Cardiac muscle cell (in vitro differentiated cells and primary cell): ENCODE measurements at regions not wholly inside any gene's neighbourhood (a gene's known extent, or its start where the extent isn't known, plus 50 kb on each side); places are given as distances from the start of the nearest gene placed in this dataset.
A peak's percentile ranks its signal among the peaks of the same experiment; 100 is the strongest.

Experiments used
- DNase-seq, 2 donors: peaks; one replicate each; pipeline versions ENCODE4 v3.0.0 to v3.0.0-alpha.2; 2010 to 2017; ENCODE audit warnings: low read depth in 1 of 2, low spot score in 1 of 2
- H3K27ac ChIP-seq: fragments of 200-600 bp; sonication (generic); 2 replicates; pipeline ENCODE4 v1.5.1; 2016
- H3K27me3 ChIP-seq: fragments of 200-600 bp; sonication (generic); 2 replicates; pipeline ENCODE4 v1.6.0; 2016; ENCODE audit warnings: control low read depth
- H3K36me3 ChIP-seq: fragments of 200-600 bp; sonication (generic); 2 replicates; pipeline ENCODE4 v1.5.1; 2016; ENCODE audit warnings: control low read depth
- H3K4me1 ChIP-seq: fragments of 200-600 bp; sonication (generic); 2 replicates; pipeline ENCODE4 v1.8.1; 2017; ENCODE audit warnings: low read depth, mild to moderate bottlenecking, mixed run types
- H3K4me3 ChIP-seq: fragments of 200-600 bp; sonication (generic); 2 replicates; pipeline ENCODE4 v1.5.1; 2016; ENCODE audit warnings: mild to moderate bottlenecking
- H3K9me3 ChIP-seq: fragments of 200-600 bp; sonication (generic); 2 replicates; pipeline ENCODE4 v1.5.1; 2017; ENCODE audit warnings: low read depth, mild to moderate bottlenecking, control low read depth
- TF ChIP-seq, protein P1 (sequence below): IDR thresholded peaks from 2 replicates; pipeline ENCODE4 v1.5.1; 2012; ENCODE audit warnings: low read depth, mild to moderate bottlenecking, low read length

DNA sequence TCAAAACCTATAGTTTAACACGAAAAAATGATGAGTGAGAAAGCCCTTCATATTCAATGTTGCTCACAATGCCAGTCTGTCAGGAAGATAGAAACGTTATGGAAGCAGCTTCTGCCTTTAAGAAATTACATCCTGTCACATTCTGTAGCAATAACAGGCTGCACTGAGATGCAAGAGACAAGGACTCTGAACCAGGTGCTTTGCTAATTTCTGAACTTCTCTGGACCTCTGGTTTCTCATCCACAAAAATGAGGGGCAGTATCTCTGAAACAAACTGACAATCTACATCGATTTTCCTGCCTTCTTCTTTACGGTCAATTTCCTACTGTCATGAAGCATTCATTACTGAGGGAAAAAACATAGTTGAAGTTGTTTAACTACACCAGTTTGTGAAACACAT is 234.0 kb downstream of the SNX13 start:
- H3K36me3 ChIP-seq: no peaks in the 10 kb centered on the region
- H3K4me3 ChIP-seq: no peak overlapping the region
- DNase-seq: no peak
- H3K27me3 ChIP-seq: no peaks in the 10 kb centered on the region
- TF ChIP-seq, protein P1, sequence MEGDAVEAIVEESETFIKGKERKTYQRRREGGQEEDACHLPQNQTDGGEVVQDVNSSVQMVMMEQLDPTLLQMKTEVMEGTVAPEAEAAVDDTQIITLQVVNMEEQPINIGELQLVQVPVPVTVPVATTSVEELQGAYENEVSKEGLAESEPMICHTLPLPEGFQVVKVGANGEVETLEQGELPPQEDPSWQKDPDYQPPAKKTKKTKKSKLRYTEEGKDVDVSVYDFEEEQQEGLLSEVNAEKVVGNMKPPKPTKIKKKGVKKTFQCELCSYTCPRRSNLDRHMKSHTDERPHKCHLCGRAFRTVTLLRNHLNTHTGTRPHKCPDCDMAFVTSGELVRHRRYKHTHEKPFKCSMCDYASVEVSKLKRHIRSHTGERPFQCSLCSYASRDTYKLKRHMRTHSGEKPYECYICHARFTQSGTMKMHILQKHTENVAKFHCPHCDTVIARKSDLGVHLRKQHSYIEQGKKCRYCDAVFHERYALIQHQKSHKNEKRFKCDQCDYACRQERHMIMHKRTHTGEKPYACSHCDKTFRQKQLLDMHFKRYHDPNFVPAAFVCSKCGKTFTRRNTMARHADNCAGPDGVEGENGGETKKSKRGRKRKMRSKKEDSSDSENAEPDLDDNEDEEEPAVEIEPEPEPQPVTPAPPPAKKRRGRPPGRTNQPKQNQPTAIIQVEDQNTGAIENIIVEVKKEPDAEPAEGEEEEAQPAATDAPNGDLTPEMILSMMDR: no peak
- H3K4me1 ChIP-seq: no peaks in the 10 kb centered on the region
- H3K27ac ChIP-seq: no peak overlapping the region
- no peaks in the 10 kb centered on the region for H3K9me3 ChIP-seq

DNA sequence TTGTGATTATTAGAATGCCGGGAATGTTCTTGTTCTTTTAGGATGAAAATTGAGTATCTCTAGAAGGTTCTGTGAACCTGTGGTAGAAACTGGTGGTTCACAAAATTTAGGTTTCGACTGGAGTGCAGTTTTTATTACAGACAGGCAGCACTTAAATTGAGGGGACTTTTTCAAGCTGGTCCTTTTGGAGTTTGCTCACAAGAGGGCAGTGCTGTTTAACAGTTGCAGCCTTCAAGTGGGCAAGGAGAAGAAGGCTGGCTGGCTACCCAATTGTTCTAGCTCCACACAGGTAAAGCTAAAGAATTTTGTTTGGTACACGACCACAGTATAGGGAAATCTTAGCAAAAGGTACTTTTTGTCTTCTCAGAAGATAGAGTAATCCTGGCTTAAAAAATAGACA is 233.6 kb downstream of the SNX13 start:
- Histone ChIP-seq H3K4me1 (no peaks in the 10 kb centered on the region), H3K27ac (no peak overlapping the region), H3K27me3 (no peaks in the 10 kb centered on the region), H3K4me3 (no peak overlapping the region), H3K36me3 (no peaks in the 10 kb centered on the region), H3K9me3 (no peaks in the 10 kb centered on the region)
- TF ChIP-seq, protein P1: peak; percentile 75
- DNase-seq: peak; percentile 74 to 85

DNA sequence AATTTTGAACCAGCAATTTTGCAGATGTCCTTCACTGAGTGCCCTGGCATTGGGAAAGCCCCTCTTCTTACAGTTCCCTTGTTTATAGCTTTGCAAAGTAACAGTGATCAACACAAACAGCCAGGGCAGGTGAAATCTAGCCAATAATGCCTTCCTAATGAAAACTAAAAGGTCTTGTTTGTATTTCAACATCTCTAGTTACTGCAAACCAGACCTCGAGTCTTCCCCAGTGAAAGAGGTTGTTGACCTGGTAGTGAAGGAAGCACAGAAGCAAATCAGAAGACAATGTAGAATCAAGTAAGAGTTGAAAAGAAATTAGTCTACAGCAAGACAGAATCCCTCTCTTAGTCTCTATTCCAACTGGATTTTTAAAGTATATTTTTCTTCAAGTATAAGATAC is 231.2 kb downstream of the SNX13 start:
- no peaks in the 10 kb centered on the region for H3K9me3 ChIP-seq
- H3K27me3 ChIP-seq: no peaks in the 10 kb centered on the region
- TF ChIP-seq, protein P1: no peak
- no peaks in the 10 kb centered on the region for H3K36me3 ChIP-seq
- H3K4me1 ChIP-seq: no peaks in the 10 kb centered on the region
- no peak overlapping the region for H3K4me3 ChIP-seq
- no peak overlapping the region for H3K27ac ChIP-seq
- no peak for DNase-seq

DNA sequence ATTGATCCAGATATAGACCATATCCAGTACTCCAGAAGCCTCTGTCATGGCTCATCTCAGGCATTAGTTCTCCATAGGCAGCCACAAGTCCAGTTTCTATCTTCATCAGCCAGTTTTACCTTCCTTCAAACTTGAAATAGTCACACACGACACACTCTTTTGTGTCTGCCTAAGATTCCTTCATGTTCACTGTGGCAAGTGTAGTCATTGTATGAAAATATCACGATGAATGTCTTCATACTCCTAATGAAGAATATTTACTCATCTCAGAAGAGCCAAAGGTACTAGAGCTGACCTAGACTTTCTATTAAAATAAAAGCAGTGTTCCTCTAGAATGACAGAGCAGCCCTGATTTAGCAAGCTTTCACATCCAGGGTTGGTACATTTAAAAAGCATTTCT is 230.7 kb downstream of the SNX13 start:
- TF ChIP-seq, protein P1: no peak
- Histone ChIP-seq H3K4me1 (no peaks in the 10 kb centered on the region), H3K27ac (no peak overlapping the region), H3K9me3 (no peaks in the 10 kb centered on the region), H3K4me3 (no peak overlapping the region), H3K36me3 (no peaks in the 10 kb centered on the region), H3K27me3 (no peaks in the 10 kb centered on the region)
- no peak for DNase-seq

DNA sequence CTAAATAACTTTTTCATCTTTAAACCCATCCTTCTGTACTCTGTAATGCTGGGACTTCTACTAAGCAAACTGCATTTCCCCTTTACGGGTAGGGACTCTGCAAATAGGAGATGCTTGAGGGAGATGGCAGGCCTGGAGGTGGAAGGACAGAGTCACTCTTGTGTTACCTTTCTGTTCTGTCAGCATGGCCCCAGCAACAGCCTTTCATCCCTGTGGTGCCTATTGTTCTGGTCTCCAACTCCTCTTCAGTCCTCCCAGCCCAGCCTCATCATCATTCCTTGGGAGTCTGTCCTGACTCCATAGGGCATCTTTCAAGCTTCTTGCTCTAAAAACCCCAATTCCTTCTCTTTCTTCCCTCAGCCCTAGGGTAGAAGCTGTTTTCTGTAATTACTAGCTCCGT is 230.0 kb downstream of the SNX13 start:
- no peak for DNase-seq
- no peaks in the 10 kb centered on the region for H3K9me3 ChIP-seq
- H3K27ac ChIP-seq: no peak overlapping the region
- no peaks in the 10 kb centered on the region for H3K27me3 ChIP-seq
- TF ChIP-seq, protein P1: no peak
- no peaks in the 10 kb centered on the region for H3K4me1 ChIP-seq
- no peaks in the 10 kb centered on the region for H3K36me3 ChIP-seq
- H3K4me3 ChIP-seq: no peak overlapping the region

DNA sequence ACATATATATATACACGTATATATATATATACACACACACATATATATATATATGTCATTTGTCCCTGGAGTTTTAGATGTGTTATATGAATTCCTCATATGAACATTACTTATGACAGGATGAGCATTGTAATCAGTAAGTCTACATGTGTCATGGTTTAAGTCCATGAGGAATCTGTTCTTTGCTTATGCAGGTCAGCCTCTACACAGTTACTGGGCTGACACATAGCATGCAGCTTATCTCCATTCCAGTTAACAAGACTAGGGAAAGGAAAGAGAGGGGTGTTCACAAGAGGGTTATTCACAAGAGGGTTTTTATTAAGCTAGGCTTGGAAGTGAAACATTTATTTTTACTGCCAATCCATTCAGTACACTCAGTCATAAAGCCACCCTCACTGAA is 226.7 kb downstream of the SNX13 start:
- no peaks in the 10 kb centered on the region for H3K36me3 ChIP-seq
- H3K9me3 ChIP-seq: no peaks in the 10 kb centered on the region
- no peak overlapping the region for H3K27ac ChIP-seq
- no peak for DNase-seq
- H3K4me3 ChIP-seq: no peak overlapping the region
- no peaks in the 10 kb centered on the region for H3K4me1 ChIP-seq
- no peaks in the 10 kb centered on the region for H3K27me3 ChIP-seq
- TF ChIP-seq, protein P1: no peak
